ENCODE measurements at regions not wholly inside any gene's neighbourhood (a gene's known extent, or its start where the extent isn't known, plus 50 kb on each side); places are given as distances from the start of the nearest gene placed in this dataset.

- no peak for TF ChIP-seq CTCF (IDR thresholded peaks at IDR 0.05; ENCODE audit: low read length, missing control alignments)
- no peak for DNase-seq (ENCODE audit: low read depth)
Measured at GRCh38 chr2:62284471-62284870, 88.6 kb downstream of the B3GNT2 start.

GRCh38 chr2:62283147-62283546 lies 87.2 kb downstream of the B3GNT2 start:
- no peak for DNase-seq (ENCODE audit: low read depth)
- no peak overlapping the region for H3K4me3 ChIP-seq (replicated peaks; ENCODE audit: low read depth, low read length)
- no peak for TF ChIP-seq CTCF (IDR thresholded peaks at IDR 0.05; ENCODE audit: low read length, missing control alignments)

More at GRCh38 chr2:62284471-62284870, 88.6 kb downstream of the B3GNT2 start:
- no peak overlapping the region for H3K4me3 ChIP-seq (replicated peaks; ENCODE audit: low read depth, low read length)

- H3K4me3 ChIP-seq (replicated peaks; ENCODE audit: low read depth, low read length) = no peak overlapping the region
- no peak for DNase-seq (ENCODE audit: low read depth)
- TF ChIP-seq CTCF (IDR thresholded peaks at IDR 0.05; ENCODE audit: low read length, missing control alignments) = no peak
Measured at GRCh38 chr2:62281663-62282062, 85.7 kb downstream of the B3GNT2 start.

- TF ChIP-seq CTCF (IDR thresholded peaks at IDR 0.05; ENCODE audit: low read length, missing control alignments) = no peak
- H3K4me3 ChIP-seq (replicated peaks; ENCODE audit: low read depth, low read length) = no peak overlapping the region
- no peak for DNase-seq (ENCODE audit: low read depth)
Measured at GRCh38 chr2:62277688-62278087, 81.8 kb downstream of the B3GNT2 start.
